ENCODE measurements at regions not wholly inside any gene's neighbourhood (a gene's known extent, or its start where the extent isn't known, plus 50 kb on each side); places are given as distances from the start of the nearest gene placed in this dataset.

- no peak for DNase-seq (ENCODE audit: low read depth)
These were observed 243.7 kb upstream of the SP8 start for GRCh38 chr7:21030237-21030871.

- DNase-seq (ENCODE audit: low read depth) = no peak
These were observed 254.6 kb upstream of the SP8 start for GRCh38 chr7:21041252-21041651.

GRCh38 chr7:21041666-21042065, 255.0 kb upstream of the SP8 start:
- DNase-seq (ENCODE audit: low read depth) = no peak

- no peak for DNase-seq (ENCODE audit: low read depth)
These were observed 257.7 kb upstream of the SP8 start for GRCh38 chr7:21044384-21044783.

GRCh38 chr7:21044913-21045568, 258.4 kb upstream of the SP8 start:
- no peak for DNase-seq (ENCODE audit: low read depth)

- no peak for DNase-seq (ENCODE audit: low read depth)
These were observed 265.2 kb upstream of the SP8 start for GRCh38 chr7:21051865-21052264.

- DNase-seq (ENCODE audit: low read depth) = no peak
These were observed 267.9 kb upstream of the SP8 start for GRCh38 chr7:21054427-21055112.

- DNase-seq (ENCODE audit: low read depth) = no peak
These were observed 272.4 kb upstream of the SP8 start for GRCh38 chr7:21059069-21059468.

GRCh38 chr7:21063106-21063505, 276.4 kb upstream of the SP8 start:
- DNase-seq (ENCODE audit: low read depth) = no peak

- DNase-seq (ENCODE audit: low read depth) = no peak
These were observed 278.3 kb upstream of the SP8 start for GRCh38 chr7:21064698-21065648.

GRCh38 chr7:21066221-21066620, 279.5 kb upstream of the SP8 start:
- DNase-seq (ENCODE audit: low read depth) = no peak

- no peak for DNase-seq (ENCODE audit: low read depth)
These were observed 280.5 kb upstream of the SP8 start for GRCh38 chr7:21067216-21067615.

GRCh38 chr7:21070571-21071090, 283.9 kb upstream of the SP8 start:
- DNase-seq (ENCODE audit: low read depth) = no peak

- DNase-seq (ENCODE audit: low read depth) = no peak
These were observed 285.1 kb upstream of the SP8 start for GRCh38 chr7:21071561-21072501.

GRCh38 chr7:21076054-21076453, 289.4 kb upstream of the SP8 start:
- no peak for DNase-seq (ENCODE audit: low read depth)

- no peak for DNase-seq (ENCODE audit: low read depth)
These were observed 289.9 kb upstream of the SP8 start for GRCh38 chr7:21076574-21076973.

- DNase-seq (ENCODE audit: low read depth) = no peak
These were observed 290.9 kb upstream of the SP8 start for GRCh38 chr7:21077602-21078001.

GRCh38 chr7:21084286-21084685, 297.6 kb upstream of the SP8 start:
- no peak for DNase-seq (ENCODE audit: low read depth)

GRCh38 chr7:21086688-21087087, 300.0 kb upstream of the SP8 start:
- no peak for DNase-seq (ENCODE audit: low read depth)

- no peak for DNase-seq (ENCODE audit: low read depth)
These were observed 303.0 kb upstream of the SP8 start for GRCh38 chr7:21089653-21090052.

Data from iris pigment epithelial cell (primary cell).